ENCODE measurements at regions not wholly inside any gene's neighbourhood (a gene's known extent, or its start where the extent isn't known, plus 50 kb on each side); places are given as distances from the start of the nearest gene placed in this dataset.

DNA sequence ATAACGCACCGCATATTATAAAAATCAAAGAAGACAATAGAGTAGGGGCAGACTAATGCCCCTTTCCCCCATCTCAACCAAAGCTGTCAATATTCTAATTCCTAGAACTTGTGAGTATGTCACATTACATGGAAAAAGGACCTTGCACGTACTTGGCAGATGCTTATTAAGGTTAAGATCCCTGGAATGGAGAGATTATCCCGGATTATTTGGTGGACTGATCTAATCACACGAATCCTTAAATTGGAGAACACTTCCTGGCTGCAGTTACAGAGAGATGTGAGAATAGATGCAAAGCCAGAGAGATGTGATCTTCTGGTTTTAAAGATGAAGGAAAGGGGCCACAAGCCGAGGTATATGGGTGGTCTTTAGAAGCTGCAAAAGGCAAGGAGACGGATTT is 548.7 kb downstream of the SPRY1 start:
- Mint-ChIP-seq H3K4me1 (no peaks in the 10 kb centered on the region), H3K9me3 (peaks cover 2 to 3% of the 10 kb centered on the region in 2 donors), H3K27me3 (ENCODE audit: low read depth in 2 of 2) (no peaks in the 10 kb centered on the region), H3K4me3 (no peak overlapping the region), H3K27ac (no peak overlapping the region), H3K36me3 (no peaks in the 10 kb centered on the region)
- no peaks in the 10 kb centered on the region for H3K27me3 ChIP-seq (ENCODE audit: control insufficient read depth, insufficient read depth, low read length)
- ATAC-seq, result no peak
- intact Hi-C loops (cut with micrococcal nuclease), result no loop called here
- no peaks in the 10 kb centered on the region for H3K4me1 ChIP-seq (ENCODE audit: control insufficient read depth, insufficient read depth, low read length)
- H3K4me3 ChIP-seq (ENCODE audit: low read length), result no peak overlapping the region
- H3K36me3 ChIP-seq (ENCODE audit: control insufficient read depth, insufficient read depth, low read length), result no peaks in the 10 kb centered on the region
- WGBS (ENCODE audit: insufficient coverage), result 80% methylated on average over 5 of the region's 7 CpGs
- no peaks in the 10 kb centered on the region for H3K9me3 ChIP-seq (ENCODE audit: control insufficient read depth, insufficient read depth, low read length)
- DNase-seq, result no peak
- H3K27ac ChIP-seq (ENCODE audit: low read length), result no peak overlapping the region
- TF ChIP-seq, protein P1, sequence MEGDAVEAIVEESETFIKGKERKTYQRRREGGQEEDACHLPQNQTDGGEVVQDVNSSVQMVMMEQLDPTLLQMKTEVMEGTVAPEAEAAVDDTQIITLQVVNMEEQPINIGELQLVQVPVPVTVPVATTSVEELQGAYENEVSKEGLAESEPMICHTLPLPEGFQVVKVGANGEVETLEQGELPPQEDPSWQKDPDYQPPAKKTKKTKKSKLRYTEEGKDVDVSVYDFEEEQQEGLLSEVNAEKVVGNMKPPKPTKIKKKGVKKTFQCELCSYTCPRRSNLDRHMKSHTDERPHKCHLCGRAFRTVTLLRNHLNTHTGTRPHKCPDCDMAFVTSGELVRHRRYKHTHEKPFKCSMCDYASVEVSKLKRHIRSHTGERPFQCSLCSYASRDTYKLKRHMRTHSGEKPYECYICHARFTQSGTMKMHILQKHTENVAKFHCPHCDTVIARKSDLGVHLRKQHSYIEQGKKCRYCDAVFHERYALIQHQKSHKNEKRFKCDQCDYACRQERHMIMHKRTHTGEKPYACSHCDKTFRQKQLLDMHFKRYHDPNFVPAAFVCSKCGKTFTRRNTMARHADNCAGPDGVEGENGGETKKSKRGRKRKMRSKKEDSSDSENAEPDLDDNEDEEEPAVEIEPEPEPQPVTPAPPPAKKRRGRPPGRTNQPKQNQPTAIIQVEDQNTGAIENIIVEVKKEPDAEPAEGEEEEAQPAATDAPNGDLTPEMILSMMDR (IDR thresholded peaks at IDR 0.05), result no peak

GRCh38 chr4:123950530-123950929 is 553.9 kb downstream of the SPRY1 start:
- Mint-ChIP-seq H3K9me3 (peaks cover 3 to 4% of the 10 kb centered on the region in 2 donors), H3K27me3 (ENCODE audit: low read depth in 2 of 2) (no peaks in the 10 kb centered on the region), H3K36me3 (no peaks in the 10 kb centered on the region), H3K4me1 (no peaks in the 10 kb centered on the region), H3K4me3 (no peak overlapping the region), H3K27ac (no peak overlapping the region)
- TF ChIP-seq, protein P1 (IDR thresholded peaks at IDR 0.05), result no peak
- H3K4me1 ChIP-seq (ENCODE audit: control insufficient read depth, insufficient read depth, low read length), result no peaks in the 10 kb centered on the region
- DNase-seq (no peak), ATAC-seq (no peak)
- no peaks in the 10 kb centered on the region for H3K27me3 ChIP-seq (ENCODE audit: control insufficient read depth, insufficient read depth, low read length)
- H3K27ac ChIP-seq (ENCODE audit: low read length), result no peak overlapping the region
- H3K36me3 ChIP-seq (ENCODE audit: control insufficient read depth, insufficient read depth, low read length), result no peaks in the 10 kb centered on the region
- no peaks in the 10 kb centered on the region for H3K9me3 ChIP-seq (ENCODE audit: control insufficient read depth, insufficient read depth, low read length)
- intact Hi-C loops (cut with micrococcal nuclease), result no loop called here
- no peak overlapping the region for H3K4me3 ChIP-seq (ENCODE audit: low read length)

DNA sequence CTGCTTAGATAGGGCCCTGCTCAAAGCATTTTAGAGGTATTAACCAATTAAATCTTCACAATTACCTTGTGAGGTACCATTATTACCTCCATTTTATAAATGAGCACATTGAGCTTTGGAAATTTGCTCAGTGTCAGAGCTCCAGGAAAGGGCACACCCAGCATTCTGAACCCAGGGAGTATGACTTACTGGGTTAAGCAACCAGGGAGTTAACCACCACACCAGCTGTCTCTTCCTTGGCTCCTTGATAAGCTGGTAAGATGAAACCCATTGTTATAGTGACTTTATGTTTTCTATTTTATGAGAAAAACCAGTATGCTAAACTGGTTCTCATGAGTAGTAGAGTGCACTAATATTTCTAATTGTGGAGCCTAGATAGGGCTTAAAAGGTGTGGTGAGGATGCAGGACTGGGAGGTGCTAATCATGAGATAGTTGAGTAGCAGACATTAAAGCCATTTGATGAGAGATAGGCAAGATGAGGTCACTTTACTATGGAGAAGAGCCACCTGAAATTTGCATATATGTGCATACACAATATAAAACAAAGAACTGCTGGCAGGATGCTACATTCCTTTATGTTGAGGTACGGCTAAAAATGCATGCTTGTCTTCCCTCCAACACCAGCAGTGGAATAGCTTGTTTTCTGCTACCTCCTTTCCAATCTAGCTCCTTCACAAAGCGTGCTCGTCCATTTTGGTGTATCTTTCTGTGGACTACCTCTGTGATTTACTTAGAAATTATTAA is 556.1 kb downstream of the SPRY1 start:
- intact Hi-C loops (cut with micrococcal nuclease), result no loop called here
- WGBS (ENCODE audit: insufficient coverage), result 94% methylated on average over 1 of the region's 3 CpGs
- Histone ChIP-seq H3K27me3 (ENCODE audit: control insufficient read depth, insufficient read depth, low read length) (no peaks in the 10 kb centered on the region), H3K9me3 (ENCODE audit: control insufficient read depth, insufficient read depth, low read length) (no peaks in the 10 kb centered on the region), H3K4me1 (ENCODE audit: control insufficient read depth, insufficient read depth, low read length) (no peaks in the 10 kb centered on the region), H3K4me3 (ENCODE audit: low read length) (no peak overlapping the region), H3K27ac (ENCODE audit: low read length) (no peak overlapping the region), H3K36me3 (ENCODE audit: control insufficient read depth, insufficient read depth, low read length) (no peaks in the 10 kb centered on the region)
- Mint-ChIP-seq H3K4me3 (no peak overlapping the region), H3K4me1 (no peaks in the 10 kb centered on the region), H3K36me3 (no peaks in the 10 kb centered on the region), H3K27ac (no peak overlapping the region), H3K27me3 (ENCODE audit: low read depth in 2 of 2) (no peaks in the 10 kb centered on the region), H3K9me3 (peaks cover 3 to 4% of the 10 kb centered on the region in 2 donors)
- TF ChIP-seq, protein P1 (IDR thresholded peaks at IDR 0.05), result no peak
- no peak for ATAC-seq
- DNase-seq, result no peak

DNA sequence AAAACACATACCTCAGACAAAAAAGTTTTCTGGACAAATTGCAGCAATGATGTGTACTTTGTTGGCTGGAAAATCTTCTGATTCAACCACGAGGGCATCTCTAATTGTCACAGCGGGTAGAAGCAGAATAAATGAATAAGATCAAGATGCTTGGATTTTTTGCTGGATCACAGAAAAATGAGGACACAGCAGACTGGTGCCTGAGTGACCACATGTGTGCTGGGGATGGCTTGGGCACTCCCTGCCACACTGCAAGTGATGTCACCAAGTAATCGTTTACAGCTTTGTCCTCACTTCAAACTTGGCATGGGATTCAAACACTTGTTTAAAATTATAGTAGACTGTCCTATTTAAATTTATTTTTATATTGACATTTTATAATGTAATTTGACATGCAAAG is 557.0 kb downstream of the SPRY1 start:
- no peak for DNase-seq
- H3K27me3 Mint-ChIP-seq (ENCODE audit: low read depth in 2 of 2), result no peaks in the 10 kb centered on the region
- WGBS (ENCODE audit: insufficient coverage), result 91% methylated on average over 3 of the region's 3 CpGs
- H3K36me3 Mint-ChIP-seq, result no peaks in the 10 kb centered on the region
- no peaks in the 10 kb centered on the region for H3K9me3 ChIP-seq (ENCODE audit: control insufficient read depth, insufficient read depth, low read length)
- H3K4me1 ChIP-seq (ENCODE audit: control insufficient read depth, insufficient read depth, low read length), result no peaks in the 10 kb centered on the region
- H3K27ac ChIP-seq (ENCODE audit: low read length), result no peak overlapping the region
- no peak overlapping the region for H3K27ac Mint-ChIP-seq
- H3K4me3 Mint-ChIP-seq, result no peak overlapping the region
- no peaks in the 10 kb centered on the region for H3K4me1 Mint-ChIP-seq
- intact Hi-C loops (cut with micrococcal nuclease), result no loop called here
- peaks cover 5 to 6% of the 10 kb centered on the region in 2 donors for H3K9me3 Mint-ChIP-seq
- H3K36me3 ChIP-seq (ENCODE audit: control insufficient read depth, insufficient read depth, low read length), result no peaks in the 10 kb centered on the region
- ATAC-seq, result no peak
- TF ChIP-seq, protein P1 (IDR thresholded peaks at IDR 0.05), result no peak
- no peaks in the 10 kb centered on the region for H3K27me3 ChIP-seq (ENCODE audit: control insufficient read depth, insufficient read depth, low read length)
- no peak overlapping the region for H3K4me3 ChIP-seq (ENCODE audit: low read length)
